ENCODE measurements at regions not wholly inside any gene's neighbourhood (a gene's known extent, or its start where the extent isn't known, plus 50 kb on each side); places are given as distances from the start of the nearest gene placed in this dataset.

DNA sequence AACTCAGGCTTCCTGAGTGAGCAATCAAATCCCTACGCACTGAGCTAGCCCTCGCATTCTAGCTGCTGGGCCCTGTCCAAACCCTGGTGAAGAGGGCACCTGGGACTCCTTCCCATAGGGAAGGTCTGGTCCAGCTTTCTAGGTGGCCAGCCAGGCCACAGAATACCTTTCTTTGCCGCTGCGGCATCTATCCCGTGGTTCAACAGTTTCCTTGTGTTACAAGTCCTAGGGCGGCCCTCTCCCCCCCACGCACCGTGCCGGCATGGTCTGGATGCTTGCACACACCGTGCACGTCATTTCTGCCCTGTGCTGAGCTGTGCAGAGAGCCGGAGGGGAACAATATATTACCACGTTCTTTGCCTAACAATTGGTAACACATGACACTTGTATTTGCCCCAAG lies 164.6 kb upstream of the TSHZ3 start:
- DNase-seq (ENCODE audit: low spot score, unreplicated experiment): no peak
- no peaks in the 10 kb centered on the region for H3K36me3 Mint-ChIP-seq (ENCODE audit: insufficient read depth)
- peaks cover 21% of the 10 kb centered on the region for H3K27me3 Mint-ChIP-seq
- no peak for TF ChIP-seq CTCF (IDR thresholded peaks at IDR 0.05; ENCODE audit: unreplicated experiment)
- H3K9me3 Mint-ChIP-seq (ENCODE audit: low read depth): no peaks in the 10 kb centered on the region
- H3K4me1 Mint-ChIP-seq (ENCODE audit: low read depth): no peaks in the 10 kb centered on the region
- no peak overlapping the region for H3K4me3 Mint-ChIP-seq (ENCODE audit: low read depth)
- no peak overlapping the region for H3K27ac Mint-ChIP-seq

DNA sequence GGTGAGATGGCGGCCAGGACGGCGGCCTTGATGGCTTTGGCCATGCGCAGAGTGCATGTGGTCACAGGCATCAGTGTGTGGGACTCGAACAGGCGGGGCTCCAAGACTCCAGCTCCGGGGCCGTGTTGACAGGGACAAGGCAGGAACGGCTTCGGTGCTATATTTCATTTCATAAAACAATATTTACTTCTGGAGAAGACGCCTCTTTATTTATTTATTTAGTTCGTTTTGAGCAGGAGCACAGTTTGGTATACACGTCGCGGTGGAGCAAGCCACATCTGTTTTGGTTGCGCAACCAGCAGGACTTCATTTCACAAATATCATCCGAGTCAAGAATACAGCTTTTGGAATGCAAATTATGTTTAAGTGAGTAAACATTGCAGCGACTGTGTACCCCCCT lies 166.7 kb upstream of the TSHZ3 start:
- Mint-ChIP-seq H3K9me3 (ENCODE audit: low read depth) (peaks cover 2% of the 10 kb centered on the region), H3K4me1 (ENCODE audit: low read depth) (no peaks in the 10 kb centered on the region), H3K27ac (no peak overlapping the region), H3K36me3 (ENCODE audit: insufficient read depth) (no peaks in the 10 kb centered on the region), H3K27me3 (peaks cover 26% of the 10 kb centered on the region), H3K4me3 (ENCODE audit: low read depth) (no peak overlapping the region)
- DNase-seq (ENCODE audit: low spot score, unreplicated experiment): no peak
- TF ChIP-seq CTCF (IDR thresholded peaks at IDR 0.05; ENCODE audit: unreplicated experiment): no peak

DNA sequence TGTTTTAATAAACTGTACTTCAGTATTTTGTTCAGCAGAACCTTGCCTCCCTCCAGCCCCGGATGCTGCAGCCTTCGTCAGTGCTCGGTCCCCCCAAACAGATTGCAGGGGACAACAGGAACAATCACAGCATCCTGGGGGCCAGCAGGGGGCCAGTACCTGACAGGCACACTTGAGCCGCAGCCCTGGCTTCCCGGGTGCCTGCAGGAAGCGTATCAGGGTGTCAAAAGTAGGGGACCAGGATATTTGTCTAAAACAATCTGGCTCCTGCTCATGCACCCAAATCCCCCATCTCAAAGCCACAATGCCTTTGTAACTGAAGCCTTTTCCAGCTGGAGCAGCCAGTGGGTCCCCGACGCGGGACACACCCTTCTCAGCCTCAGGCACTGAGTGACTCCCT lies 167.5 kb upstream of the TSHZ3 start:
- Mint-ChIP-seq H3K27ac (no peak overlapping the region), H3K9me3 (ENCODE audit: low read depth) (peaks cover 4% of the 10 kb centered on the region), H3K4me1 (ENCODE audit: low read depth) (no peaks in the 10 kb centered on the region), H3K36me3 (ENCODE audit: insufficient read depth) (no peaks in the 10 kb centered on the region), H3K27me3 (peaks cover 26% of the 10 kb centered on the region), H3K4me3 (ENCODE audit: low read depth) (no peak overlapping the region)
- DNase-seq (ENCODE audit: low spot score, unreplicated experiment): no peak
- no peak for TF ChIP-seq CTCF (IDR thresholded peaks at IDR 0.05; ENCODE audit: unreplicated experiment)

- H3K4me3 Mint-ChIP-seq (ENCODE audit: low read depth): no peak overlapping the region
- H3K27ac Mint-ChIP-seq: no peak overlapping the region
- H3K27me3 Mint-ChIP-seq: peaks cover 26% of the 10 kb centered on the region
- H3K9me3 Mint-ChIP-seq (ENCODE audit: low read depth): peaks cover 4% of the 10 kb centered on the region
- no peak for TF ChIP-seq CTCF (IDR thresholded peaks at IDR 0.05; ENCODE audit: unreplicated experiment)
- no peaks in the 10 kb centered on the region for H3K36me3 Mint-ChIP-seq (ENCODE audit: insufficient read depth)
- no peaks in the 10 kb centered on the region for H3K4me1 Mint-ChIP-seq (ENCODE audit: low read depth)
- DNase-seq (ENCODE audit: low spot score, unreplicated experiment): no peak
Observed at GRCh38 chr19:31517224-31518180, 168.3 kb upstream of the TSHZ3 start.

DNA sequence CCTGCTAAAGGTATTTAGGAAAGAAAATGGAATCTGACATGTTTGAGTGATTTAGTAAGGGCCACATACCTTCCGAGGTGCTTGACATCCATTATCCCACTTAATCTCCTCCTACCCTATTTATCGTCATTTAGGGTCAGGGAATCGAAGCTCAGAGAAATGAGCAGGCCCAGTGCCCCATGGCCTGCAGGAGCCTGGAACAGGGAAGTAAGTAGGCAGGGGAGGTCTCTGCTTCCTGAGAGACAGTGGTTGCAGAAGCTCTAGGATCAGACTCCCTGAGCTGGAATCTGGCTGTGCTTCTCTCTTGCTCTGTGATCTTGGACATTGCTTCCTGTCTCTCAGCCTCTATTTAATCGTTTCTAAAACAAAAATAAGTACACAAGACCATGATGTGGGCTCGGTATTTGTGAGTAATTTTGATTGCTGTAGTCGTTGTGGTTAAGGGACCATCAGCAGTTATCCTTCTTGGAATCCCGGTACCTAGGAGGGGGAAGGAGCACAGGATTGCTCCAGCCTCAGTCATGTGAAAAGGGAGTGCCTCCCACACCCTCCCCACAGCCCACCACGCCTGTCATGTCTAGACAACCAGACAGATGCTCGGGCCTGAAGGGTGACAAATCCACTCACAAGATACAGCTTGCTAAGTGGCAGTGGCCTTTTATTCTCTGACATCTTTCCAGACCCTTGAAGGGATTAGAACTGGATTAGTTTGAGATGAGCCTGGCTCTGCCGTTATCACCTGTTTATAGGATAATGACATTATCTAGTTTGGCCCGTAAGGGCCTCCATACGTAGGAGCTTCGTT lies 169.2 kb upstream of the TSHZ3 start:
- Mint-ChIP-seq H3K36me3 (ENCODE audit: insufficient read depth) (no peaks in the 10 kb centered on the region), H3K27ac (no peak overlapping the region), H3K4me3 (ENCODE audit: low read depth) (no peak overlapping the region), H3K9me3 (ENCODE audit: low read depth) (peaks cover 4% of the 10 kb centered on the region), H3K27me3 (peaks cover 26% of the 10 kb centered on the region), H3K4me1 (ENCODE audit: low read depth) (no peaks in the 10 kb centered on the region)
- no peak for TF ChIP-seq CTCF (IDR thresholded peaks at IDR 0.05; ENCODE audit: unreplicated experiment)
- DNase-seq (ENCODE audit: low spot score, unreplicated experiment): no peak
